ENCODE measurements at regions not wholly inside any gene's neighbourhood (a gene's known extent, or its start where the extent isn't known, plus 50 kb on each side); places are given as distances from the start of the nearest gene placed in this dataset.
"Not testable (repeated sequence)": the region's sequence is repeated elsewhere in the genome, so short reads cannot be mapped to it uniquely, and the experiment has no call there.

DNA sequence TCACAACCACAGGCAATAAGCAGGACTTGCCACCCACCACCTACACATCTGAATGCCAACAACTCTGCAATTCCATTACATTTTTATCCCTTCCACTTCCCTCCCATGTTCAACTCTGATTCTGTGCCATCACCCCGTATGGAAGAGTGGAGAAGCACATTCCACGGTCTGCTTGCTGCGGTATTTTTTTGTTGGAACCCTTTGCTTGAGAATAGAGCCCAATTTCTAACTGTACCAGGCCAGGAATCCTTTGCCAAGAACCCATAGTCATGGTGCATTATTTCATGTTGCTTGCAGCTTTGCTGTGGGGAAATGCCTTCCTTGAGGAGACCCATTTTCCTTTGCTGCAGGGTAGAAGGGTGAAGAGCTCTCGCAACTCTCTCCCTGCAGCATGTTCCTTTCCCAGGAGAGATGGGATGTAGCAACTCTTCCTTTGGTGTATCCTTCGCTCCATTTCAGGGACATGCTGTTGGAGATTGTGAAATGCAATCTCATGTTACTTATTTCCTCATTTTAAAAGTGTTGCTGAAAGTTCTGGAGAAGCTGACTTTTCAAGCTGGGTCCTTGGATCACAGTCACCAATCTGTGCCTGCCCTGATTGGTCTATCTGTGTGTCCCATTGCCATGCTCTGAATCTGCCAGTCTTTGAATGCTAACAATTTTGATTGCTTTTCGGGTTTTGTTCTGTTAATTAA lies 69.8 kb upstream of the STARD13 start:
- TF ChIP-seq, protein P1, sequence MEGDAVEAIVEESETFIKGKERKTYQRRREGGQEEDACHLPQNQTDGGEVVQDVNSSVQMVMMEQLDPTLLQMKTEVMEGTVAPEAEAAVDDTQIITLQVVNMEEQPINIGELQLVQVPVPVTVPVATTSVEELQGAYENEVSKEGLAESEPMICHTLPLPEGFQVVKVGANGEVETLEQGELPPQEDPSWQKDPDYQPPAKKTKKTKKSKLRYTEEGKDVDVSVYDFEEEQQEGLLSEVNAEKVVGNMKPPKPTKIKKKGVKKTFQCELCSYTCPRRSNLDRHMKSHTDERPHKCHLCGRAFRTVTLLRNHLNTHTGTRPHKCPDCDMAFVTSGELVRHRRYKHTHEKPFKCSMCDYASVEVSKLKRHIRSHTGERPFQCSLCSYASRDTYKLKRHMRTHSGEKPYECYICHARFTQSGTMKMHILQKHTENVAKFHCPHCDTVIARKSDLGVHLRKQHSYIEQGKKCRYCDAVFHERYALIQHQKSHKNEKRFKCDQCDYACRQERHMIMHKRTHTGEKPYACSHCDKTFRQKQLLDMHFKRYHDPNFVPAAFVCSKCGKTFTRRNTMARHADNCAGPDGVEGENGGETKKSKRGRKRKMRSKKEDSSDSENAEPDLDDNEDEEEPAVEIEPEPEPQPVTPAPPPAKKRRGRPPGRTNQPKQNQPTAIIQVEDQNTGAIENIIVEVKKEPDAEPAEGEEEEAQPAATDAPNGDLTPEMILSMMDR (IDR thresholded peaks at IDR 0.05; ENCODE audit: borderline replicate concordance, control extremely low read depth, extremely low read depth, insufficient read depth, missing control alignments) = no peak
- DNase-seq (ENCODE audit: low spot score) = no peak
- in situ Hi-C loops (cut with MboI; ENCODE audit: low sequenced_read_pairs, unreplicated experiment) = no loop called here

DNA sequence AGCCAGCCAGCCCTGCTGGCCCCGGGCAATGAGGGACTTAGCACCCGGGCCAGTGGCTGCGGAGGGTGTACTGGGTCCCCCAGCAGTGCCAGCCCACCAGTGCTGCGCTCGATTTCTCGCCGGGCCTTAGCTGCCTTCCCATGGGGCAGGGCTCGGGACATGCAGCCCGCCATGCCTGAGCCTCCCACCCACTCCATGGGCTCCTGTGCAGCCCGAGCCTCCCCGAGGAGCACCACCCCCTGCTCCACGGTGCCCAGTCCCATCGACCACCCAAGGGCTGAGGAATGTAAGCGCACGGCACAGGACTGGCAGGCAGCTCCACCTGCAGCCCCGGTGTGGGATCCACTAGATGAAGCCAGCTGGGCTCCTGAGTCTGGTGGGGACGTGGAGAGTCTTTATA lies 72.5 kb upstream of the STARD13 start:
- in situ Hi-C loops (cut with MboI; ENCODE audit: low sequenced_read_pairs, unreplicated experiment); DNase-seq (ENCODE audit: low spot score): not testable (repeated sequence)

DNA sequence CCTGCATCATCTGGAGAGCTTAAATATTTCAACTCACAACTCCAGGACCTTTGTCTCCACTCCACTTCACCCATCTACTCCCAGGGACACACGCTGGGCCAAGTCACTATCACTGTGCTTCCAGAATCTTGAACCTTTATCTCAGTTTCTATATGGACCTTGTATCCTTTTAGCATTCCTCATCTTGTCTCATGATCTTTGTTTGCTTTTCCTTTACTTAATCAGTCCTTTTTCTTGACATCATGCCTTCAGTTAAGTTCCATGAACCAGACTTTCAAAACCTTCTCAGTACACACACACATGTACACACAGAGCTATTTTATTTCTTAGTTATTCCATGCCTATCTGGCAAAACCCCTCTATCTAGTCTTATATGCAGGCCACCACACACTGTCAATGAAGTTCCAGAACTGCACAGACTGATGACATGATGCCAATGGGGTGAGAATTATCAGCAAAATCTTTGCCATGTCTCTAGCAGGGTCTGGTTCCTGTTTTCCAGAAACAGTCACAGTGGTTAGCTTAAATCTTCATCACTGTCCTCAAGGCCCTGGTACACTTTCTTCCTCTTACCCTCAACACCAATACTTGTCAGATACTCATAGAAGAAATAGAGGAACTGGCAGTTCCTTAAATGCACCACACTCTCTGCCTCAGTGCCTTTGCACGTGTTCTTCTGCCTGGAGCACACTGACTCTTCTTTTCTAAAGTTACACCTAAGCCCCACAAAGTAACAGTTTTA lies 77.6 kb upstream of the STARD13 start:
- TF ChIP-seq, protein P1 (IDR thresholded peaks at IDR 0.05; ENCODE audit: borderline replicate concordance, control extremely low read depth, extremely low read depth, insufficient read depth, missing control alignments) = no peak
- DNase-seq (ENCODE audit: low spot score) = no peak
- in situ Hi-C loops (cut with MboI; ENCODE audit: low sequenced_read_pairs, unreplicated experiment) = no loop called here

DNA sequence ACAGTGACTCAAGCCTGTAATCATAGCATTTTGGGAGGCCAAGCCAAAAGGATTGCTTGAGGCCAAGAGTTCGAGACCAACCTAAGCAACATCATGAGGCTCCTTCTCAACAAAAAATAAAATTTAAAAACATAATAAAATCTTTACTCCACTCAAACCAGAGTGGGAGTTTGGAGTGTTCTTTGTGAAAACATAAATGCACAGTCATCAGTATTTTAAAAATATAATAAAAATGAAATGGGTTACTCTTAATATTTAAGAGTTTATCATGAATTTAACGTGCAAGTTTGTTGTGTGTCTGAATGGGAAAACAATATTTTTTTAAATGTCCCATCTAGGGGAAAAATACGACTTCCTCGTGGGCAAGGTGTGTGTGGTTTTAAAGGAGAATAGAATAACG lies 78.6 kb upstream of the STARD13 start:
- TF ChIP-seq, protein P1 (IDR thresholded peaks at IDR 0.05; ENCODE audit: borderline replicate concordance, control extremely low read depth, extremely low read depth, insufficient read depth, missing control alignments) = no peak
- in situ Hi-C loops (cut with MboI; ENCODE audit: low sequenced_read_pairs, unreplicated experiment) = no loop called here
- DNase-seq (ENCODE audit: low spot score) = no peak

DNA sequence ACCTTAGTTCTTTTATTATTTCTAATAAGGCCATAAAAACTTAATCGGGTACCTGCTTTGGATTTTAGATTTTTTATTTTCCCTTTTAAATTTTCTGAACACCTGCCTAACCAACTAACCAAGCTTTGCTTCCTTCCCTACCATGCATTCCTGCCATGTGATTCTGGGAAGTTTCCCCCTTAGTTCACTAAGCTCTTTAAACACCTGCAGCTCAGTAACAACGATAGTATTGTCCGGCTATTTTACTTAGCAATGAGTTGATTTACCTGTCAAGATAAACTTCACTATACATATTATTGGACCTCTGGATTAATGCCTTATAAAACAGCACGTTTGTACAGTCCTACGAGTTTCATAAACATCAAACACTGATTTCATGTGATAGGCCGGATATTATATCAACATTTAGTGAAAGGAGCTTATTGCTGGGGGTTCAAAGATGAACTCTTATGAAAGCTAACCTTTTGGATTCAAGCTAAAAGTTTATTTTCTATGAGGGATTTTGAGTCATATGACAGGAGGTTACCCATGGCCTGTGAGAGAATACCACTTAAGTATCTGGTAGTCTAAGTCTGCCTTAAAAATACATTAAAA lies 81.0 kb upstream of the STARD13 start:
- in situ Hi-C loops (cut with MboI; ENCODE audit: low sequenced_read_pairs, unreplicated experiment) = no loop called here
- TF ChIP-seq, protein P1 (IDR thresholded peaks at IDR 0.05; ENCODE audit: borderline replicate concordance, control extremely low read depth, extremely low read depth, insufficient read depth, missing control alignments) = no peak
- no peak for DNase-seq (ENCODE audit: low spot score)

DNA sequence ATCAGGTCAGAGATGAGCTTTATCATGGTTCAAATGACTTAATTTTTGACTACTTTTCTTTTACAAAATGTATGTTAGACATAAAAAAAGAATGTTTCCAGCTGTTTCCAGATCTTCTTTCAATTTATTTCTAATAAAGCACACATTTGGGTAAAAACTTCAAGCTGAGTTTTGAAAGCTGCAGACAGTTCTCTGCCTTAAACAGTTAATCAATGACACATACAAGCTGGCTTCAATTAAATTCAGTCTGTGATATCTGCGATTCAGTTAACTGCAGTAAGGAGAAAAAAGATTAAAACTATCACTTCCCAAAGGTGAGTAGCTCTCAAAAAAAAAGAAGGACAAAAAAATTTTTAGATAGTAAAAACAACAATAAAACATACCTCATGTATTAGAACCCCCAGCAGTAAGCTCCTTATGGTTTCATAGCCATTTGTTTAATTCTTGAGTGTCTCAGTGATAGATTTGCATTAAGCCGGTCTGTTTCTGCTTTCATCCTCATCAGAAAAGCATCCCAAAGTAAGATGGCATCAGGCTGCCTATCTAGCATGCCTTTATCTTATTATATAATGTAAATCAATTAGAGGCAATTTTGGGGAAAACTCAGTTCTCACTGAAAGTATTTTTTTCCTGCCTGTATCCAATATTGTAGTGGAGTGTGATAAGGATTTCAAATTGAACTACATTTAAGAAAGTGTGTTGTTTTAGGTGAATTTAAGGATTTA lies 81.8 kb upstream of the STARD13 start:
- no peak for DNase-seq (ENCODE audit: low spot score)
- TF ChIP-seq, protein P1 (IDR thresholded peaks at IDR 0.05; ENCODE audit: borderline replicate concordance, control extremely low read depth, extremely low read depth, insufficient read depth, missing control alignments) = no peak
- in situ Hi-C loops (cut with MboI; ENCODE audit: low sequenced_read_pairs, unreplicated experiment) = no loop called here

Data from GM13976 (cell line).